EL (cell line): ENCODE measurements at regions not wholly inside any gene's neighbourhood (a gene's known extent, or its start where the extent isn't known, plus 50 kb on each side); places are given as distances from the start of the nearest gene placed in this dataset.

Source experiments
- DNase-seq: peaks from one replicate; pipeline ENCODE4 v3.0.0-alpha.2; 2016

DNA sequence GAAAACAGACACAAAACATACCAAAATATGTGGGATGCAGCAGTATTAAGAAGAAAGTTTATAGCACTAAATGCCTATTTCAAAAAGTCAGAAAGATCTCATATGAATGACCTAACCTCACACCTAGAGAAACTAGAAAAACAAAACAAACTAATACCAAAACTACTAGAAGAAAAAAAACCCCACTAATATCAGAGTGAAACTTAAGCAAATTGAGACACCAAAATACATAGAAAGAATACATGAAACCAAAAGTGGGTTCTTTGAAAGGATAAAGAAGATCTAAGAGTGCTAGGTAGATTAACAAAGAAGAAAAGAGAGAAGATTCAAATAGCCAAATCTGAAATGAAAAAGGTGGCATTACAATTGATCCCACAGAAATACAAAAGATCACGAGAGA lies 494.1 kb downstream of the SH2D4B start:
- DNase-seq: no peak

DNA sequence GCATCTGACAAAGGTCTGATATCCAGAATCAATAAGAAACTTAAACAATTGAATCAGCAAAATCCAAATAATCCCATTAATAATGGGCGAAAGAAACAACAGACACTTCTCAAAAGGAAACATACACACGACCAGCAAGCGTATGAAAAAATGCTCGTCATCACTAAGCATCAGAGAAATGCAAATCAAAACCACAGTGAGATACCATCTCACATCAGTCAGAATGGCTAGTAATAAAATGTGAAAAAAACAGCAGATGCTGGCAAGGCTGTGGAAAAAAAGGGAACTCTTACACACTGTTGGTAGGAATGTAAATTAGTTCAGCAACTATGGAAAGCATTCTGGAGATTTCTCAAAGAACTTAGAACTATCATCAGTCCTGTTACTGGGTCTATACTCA lies 496.7 kb downstream of the SH2D4B start:
- no peak for DNase-seq

DNA sequence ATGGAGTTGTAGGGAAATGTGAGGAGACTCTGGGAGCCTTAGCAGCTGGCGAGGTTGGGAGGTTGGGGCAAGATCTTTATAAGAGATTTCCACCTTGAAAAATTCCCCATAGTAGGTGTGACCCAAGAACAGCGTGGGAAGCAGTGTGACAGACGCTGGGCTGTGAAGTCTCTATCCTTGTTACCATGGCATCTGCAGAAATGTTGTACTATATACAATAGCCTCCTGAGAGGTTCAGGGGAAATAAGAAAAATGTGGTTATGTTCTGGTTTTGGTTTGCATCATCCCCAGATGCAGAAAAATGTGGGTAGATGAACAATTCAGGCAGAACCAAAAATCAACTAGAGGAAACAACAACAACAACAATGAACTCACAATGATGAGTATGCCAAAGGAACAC lies 498.6 kb downstream of the SH2D4B start:
- no peak for DNase-seq

DNA sequence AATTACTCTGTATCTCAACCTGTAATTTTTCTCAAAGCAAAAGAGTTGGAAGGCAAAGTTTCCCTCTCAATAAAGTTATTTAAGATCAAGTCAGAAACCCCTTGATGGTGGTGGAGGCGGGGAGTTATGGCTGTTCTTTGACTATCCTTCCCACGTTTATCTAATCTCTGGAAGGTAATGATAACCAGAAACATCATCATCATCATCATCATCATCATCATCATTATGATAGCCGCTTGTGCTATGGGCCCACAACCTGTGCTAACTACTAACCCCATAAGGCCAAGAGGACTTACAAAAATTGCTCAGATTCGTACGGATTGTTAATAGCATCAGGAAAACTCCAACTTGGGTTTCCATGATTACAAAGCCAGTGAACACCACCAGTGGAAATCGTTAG lies 502.3 kb downstream of the SH2D4B start:
- no peak for DNase-seq

DNA sequence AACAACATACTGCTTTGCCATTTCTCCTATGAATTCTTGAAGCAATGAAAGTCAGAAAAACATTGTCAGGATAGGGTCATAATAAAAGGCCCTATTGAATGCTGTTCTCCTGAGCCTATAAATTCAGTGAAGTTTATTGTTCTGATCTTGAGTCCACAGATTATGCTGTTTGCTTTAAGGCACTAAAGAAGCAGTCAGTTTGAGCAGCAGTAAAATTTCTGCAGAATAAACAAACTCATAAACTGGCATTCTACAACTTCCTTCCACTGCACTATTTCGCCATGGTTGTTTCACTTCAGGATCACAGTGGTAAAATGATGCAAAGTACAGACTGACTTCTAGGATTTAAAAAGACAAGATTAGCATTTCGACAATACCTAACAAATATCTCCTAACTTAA lies 503.2 kb downstream of the SH2D4B start:
- no peak for DNase-seq

DNA sequence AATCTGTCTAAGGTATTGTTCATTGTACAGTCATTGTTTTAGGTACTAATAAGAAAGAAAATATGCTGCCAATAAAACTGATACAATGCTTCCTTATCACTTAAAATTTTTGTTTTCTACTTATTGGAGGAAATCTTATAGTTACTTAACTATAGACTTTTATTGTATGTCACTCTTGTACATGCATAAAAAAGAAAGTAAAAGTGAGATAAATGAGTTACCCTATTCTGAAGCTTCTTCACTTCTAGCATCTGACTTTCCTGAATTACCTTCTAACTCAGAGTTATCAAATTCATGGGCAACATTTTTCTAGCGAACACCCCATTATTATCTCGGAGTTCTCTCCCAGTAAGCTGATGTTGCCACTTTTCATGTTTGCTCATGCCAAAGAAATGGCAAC lies 504.9 kb downstream of the SH2D4B start:
- no peak for DNase-seq

DNA sequence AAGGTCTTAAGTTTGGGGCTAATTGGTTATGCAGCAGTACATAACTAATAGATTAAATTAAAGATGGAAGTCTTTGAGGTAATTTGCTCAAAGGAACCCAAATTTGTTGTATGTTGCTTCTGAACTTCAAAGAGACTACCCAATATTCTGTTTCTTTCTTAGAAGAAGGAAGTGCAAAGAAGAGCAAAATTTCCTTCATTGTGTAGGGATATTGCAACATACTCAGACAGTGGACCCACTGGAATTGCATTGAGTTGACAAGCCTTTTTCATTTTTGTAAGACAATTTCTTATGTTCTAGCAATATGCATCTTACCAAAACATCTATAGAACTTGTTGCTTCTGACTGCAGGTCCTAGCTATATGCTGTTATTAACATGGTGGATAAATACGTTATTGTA lies 527.8 kb downstream of the SH2D4B start:
- DNase-seq: no peak

DNA sequence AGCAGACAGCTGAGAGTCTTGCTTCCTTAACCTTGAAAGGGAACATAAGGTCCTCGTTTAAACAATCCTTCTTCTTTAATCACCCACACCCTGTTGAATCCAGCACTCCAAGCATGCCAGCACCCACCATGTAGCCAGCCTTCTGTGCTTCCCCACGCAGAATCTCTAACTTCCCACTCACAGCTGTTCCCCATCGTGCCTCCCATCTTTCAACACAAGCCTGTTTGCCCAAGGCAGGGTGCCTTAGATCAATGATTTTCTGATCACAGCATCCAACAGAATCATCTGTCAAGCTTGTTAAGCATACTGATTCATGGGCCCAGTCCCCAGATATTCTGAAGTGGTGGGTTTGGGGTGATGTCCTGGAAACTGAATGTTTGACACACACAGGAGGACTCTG lies 530.8 kb downstream of the SH2D4B start:
- DNase-seq: no peak

DNA sequence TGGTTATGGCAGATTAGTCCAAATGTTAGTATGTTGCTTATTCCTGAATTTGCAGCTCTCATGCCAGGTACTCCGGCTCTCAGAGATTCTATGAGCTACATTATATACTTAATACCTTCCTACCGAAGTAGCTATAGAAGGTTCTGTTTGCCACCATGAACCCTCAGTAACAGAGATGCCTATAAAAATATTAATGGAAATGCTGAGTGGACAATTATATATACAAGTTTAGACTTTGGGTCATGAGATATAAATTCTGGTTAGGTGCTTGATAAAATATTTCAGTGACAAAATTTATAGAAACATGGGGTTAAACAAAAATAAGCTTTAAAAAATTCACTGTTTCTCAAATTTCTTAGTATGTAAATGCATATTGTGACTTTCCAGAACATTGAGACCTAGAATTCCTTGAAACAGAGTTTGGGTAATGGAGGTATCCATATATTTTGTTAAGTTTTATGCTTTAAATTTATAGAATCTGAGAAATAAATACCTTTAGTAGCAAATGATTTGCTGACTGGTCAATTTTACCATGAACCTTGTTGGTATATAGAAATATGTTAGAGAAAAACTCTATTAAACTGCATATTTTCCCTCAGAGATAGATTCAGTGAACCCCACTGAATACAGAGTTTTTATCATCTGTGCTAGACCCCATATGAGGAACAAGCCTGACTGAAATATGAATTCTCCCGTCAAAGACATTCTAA lies 533.5 kb downstream of the SH2D4B start:
- no peak for DNase-seq

DNA sequence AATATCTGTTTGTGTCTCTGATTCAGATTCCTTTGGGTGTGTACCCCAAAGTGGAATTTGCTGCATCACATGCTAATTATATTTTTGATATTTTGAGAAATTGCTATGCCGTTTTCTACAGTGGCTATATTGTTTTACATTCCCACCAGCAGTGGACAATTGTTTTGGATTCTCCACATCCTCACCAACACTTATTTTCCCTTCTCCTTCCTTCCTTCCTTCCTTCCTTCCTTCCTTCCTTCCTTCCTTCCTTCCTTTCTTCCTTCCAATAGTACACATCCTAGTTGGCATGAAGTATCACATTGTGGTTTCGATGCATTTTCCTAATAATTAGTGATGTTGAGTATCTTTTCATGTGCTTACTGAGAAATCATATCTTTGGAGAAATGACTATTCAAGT lies 535.5 kb downstream of the SH2D4B start:
- no peak for DNase-seq

DNA sequence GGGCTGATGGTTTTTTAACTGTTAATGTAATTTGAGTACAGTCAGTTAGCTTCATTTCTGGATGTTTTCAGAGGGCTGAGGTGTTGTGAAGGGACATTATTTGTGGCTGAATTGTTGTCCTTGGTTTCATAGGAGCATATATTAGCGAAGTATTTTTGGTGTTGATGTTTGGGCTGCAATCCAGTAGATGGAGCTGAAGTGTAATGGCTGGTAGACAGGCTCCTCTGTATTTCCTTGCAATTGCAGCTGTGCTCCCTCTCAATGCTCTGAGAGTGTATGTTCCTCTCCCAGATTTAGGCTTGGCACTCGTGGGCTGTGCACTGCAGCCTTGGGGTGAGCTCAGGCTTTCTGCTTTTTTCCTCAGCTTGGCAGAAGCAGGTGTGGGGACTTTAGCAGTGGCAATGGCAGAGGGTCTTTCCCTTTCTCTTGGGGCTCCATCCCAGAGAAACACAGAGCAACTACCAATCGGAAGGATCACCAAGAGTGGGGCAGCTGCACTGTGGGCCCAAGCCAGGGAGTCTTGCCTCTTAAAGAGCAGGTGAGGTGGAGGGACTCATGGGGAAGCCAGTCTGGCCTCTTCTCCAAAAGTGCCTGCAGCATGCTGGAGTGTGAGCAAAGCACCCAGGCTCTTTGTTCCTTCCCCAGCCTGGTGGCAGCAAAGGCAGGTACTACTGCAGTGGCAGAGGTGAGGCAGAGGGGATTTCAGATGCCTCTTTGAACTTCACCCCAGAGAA lies 544.4 kb downstream of the SH2D4B start:
- DNase-seq: no peak

DNA sequence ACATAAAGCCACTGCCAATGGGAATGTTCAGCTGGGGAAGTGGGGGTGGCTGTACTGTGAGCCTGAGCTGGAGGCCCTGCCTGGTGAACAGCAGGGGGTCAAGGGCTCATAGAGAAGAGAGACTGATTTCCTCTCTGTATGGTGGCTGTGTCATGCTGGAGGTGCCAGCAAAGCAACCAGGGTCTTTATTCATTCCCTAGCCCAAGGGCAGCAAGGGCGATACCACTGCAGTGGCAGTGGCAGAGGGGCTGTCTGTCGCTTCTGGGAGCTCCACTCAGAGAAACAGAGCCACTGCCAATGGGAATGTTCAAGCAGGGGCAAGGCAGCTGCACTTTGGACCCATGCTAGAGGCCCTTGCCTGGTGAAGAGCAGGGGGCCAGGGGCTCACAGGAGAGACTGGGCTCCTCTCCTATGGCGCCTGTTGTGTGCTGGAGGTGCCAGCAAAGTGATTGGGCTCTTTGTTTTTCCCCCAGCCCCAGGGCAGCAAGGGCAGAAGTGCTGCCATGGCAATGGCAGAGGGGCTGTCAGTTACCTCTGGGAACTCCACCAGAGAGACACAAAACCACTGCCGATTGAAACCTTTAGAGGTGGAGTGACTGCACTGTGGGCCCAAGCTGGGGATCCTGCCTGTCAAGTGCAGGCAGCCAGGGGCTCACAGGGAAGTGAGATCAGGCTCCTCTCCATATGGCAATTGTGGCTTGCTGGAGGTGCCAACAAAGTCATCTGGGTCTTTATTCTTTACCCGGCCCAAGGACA lies 545.1 kb downstream of the SH2D4B start:
- DNase-seq: no peak

DNA sequence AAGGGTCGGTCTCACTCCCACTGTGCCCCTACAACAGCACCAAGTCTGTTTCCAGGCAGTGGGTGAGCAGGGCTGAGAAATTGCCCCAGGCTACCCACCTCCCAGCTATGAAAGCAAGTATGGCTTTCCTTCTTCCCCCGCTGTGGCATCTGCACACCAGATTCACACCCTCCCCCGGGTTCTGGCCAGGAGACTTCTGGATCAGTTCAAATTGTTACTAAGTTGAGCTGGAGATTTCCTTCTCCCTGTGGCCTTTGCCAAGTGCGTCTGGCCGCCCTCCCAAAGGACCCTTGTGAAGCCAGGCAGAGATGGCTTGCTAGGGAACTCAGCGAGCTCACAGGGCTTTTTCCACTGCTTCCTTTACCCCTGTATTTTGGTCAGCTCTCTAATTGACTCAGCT lies 555.4 kb downstream of the SH2D4B start:
- DNase-seq: no peak

DNA sequence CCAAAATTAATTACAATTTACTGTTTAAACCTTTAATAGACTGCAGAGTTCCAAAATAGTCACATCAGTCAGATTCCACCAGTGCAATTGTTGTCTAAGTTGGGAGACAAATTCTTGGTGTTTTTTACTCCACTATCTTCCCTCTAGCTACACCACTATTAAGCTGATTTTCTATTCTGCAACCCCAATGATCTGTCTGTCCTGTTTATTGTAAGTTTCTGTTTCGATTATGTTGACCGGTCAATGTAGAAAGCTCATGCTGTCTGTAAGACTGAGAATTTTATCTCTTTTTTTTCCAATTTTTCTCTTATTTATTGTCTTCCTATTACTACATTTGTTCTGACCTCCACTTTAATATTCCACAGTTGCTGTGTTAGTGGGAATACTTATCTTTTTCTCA lies 557.5 kb downstream of the SH2D4B start:
- DNase-seq: no peak

DNA sequence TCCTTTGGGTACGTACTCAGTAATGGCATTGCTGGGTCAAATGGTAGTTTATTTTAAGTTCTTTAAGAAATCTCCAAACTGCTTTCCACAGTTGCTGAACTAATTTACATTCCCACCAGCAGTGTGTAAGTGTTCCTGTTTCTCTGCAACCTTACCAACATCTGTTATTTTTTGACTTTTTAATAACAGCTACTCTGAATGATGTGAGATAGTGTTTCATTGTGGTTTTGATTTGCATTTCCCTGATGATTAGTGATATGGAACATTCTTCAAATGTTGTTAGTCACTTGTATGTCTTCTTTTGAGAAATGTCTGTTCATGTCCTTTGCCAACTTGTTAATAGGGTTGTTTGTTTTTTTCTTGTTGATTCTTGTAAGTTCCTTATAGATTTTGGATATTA lies 558.9 kb downstream of the SH2D4B start:
- no peak for DNase-seq

DNA sequence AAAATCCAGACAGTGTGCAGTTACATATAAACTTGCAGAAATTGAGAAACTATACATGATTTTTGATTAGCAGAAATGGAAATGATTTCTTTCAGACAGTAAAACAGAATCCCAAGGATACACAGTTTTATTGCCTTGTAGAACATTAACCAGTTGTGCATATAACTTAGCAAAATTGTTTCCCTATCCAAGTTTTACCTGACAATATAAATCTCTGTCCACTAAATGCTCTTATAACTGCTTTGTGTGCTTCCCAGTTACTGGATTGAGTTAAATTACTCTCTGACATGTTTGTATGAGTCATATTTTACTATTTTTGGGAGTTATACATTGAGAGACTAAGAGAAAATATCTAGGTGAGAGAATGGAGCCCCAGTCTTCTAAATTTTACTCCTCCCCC lies 563.4 kb downstream of the SH2D4B start:
- no peak for DNase-seq

DNA sequence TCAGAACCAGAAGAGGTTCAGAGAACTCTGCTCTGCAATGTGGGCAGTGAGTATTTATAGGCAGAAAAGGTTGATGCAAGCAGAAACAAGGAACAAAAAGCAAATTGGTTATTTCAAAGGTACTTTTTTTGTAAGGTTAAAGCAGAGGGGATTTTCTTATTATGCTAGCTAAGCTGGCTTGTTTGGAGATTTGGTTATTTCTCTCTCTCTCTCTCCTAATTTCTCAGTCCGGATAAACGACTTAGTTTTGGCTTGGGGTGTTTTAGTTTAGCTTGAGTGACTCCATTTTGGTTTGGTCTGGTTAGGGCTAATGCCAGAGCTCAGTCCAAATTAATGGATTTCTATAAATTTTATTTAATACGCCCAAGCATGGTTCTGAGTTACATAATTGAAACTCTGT lies 566.8 kb downstream of the SH2D4B start:
- DNase-seq: no peak

DNA sequence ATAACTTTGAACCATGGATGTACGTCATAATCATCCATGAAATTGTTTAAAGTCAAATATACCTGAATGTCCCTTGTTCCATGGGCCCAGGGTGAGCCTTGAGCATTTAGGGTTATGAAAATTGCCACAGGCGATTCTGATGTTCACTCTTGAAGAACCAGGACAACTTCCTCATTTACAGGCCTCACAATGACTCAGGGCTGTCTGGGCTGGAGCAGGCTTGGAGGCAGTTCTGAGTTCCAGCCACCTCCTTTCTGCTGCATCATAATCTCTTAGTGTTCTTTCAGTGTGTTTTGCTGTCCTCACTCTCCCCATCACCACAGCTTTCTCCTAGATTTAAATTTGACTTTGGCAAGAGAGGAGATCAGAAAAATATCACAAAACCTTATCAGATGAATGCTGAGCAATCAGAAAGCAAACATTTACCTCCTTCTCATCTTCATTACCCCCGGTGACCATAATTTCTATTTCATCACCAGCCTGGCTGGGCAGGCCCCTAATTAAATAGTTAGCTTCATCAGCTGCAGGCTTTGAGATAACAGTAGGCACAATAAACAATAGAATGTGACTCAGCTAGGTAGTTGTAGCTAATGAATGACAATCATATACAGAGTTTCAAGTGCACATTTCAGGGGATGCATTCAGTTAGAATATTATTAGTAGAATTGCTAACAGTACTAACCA lies 571.0 kb downstream of the SH2D4B start:
- DNase-seq: no peak

DNA sequence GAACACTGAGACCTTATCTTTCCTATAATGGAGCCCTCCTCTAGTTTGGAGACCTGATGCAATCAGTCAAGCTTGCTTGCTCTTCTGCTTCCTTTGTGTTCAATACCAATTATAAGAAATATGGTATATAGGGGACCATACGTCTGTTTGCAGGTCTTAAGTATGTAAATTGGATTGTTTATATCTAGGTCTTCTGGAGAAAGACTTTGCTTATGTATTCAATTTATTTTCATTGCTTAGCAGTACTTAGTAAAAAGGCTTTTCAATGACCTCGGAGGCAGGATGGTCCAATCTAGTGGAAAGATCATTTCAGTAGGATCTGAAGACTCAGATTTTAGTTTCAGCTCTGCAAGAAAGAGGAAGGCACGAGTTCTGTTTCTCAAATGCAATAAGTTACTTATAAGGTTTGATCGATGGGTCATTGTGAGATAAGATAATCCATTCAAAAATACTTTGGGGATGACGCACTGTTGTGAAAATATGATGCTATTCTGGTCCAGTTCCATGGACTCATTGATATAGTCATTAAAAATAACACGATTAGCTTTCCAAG lies 571.6 kb downstream of the SH2D4B start:
- DNase-seq: no peak

DNA sequence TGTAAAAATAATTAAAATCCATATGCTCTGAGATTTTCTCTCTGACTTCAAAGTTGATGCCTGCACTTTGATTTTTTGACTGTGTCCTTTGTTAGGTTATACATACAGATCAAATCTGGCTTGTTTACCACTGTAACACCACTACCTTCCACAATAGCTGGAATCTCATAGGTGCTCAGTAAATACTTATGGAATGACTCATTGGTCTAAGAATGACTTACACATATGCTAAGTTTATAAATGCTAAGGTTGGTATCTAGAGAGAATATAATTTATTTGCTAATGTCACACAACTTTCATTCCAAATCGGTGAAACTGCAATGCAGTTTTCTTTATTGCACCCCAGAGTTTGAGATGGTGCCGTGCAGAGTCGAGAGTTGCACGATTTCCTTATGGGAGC lies 578.5 kb downstream of the SH2D4B start:
- no peak for DNase-seq

DNA sequence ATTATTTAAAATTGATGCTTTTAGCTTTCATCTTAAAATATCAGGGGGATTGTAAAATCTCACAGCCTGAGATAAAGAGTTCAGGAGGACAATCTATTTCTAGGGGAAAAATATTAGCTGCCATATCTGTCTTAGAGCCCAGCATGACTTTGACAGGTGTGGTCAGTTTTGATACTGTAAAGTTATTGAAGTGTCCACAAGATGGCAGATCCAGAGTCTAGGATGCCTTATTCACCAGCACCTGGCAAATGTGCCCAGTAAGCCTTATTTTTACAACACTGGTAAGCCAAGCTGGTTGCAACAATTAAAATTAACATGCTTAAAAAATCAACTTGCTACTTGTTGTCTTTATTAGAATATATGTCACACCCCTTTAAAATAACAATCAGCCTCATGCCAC lies 579.3 kb downstream of the SH2D4B start:
- no peak for DNase-seq

DNA sequence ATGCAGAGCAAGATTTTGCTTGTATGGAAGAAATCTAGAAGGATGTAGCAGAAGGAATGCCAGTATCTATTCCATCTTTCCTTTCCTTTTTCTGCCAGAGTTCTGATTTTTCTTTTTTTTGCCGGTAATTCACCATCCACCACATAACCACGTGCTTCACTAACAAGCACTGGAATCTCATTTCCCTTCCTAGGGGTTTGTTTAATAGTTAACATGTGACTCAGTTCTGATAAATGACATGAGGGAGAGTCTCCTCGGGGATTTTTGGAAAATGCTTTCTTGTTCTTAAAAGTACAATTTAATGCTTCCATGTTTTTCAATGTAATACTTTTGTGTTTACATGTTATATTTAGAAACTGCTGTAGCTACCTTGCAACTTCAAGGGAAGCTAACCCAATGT lies 590.2 kb downstream of the SH2D4B start:
- DNase-seq: no peak

DNA sequence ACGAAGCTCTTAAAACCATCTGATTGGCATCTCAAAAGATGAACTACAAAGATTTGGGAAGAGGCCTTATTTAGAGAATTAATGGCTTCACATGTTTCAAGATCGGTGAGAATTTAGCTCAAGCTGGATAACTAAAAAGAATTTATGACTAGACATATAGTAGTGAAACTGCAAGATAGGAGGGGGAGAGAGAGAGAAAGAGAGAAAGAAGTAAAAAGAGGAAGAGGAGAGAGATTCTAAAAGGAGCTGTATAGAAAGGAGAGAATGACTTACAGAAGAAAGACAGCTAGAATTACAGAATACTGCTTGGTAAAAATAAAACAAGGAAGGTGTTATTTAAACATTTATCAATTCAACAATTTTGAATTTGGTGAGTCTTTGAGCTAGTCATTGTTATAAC lies 592.3 kb downstream of the SH2D4B start:
- DNase-seq: no peak
